GM21576 (cell line): ENCODE measurements at regions not wholly inside any gene's neighbourhood (a gene's known extent, or its start where the extent isn't known, plus 50 kb on each side); places are given as distances from the start of the nearest gene placed in this dataset.
"Not testable (repeated sequence)": the region's sequence is repeated elsewhere in the genome, so short reads cannot be mapped to it uniquely, and the experiment has no call there.

ENCODE experiments used
- ATAC-seq: cut with Tn5 transposase; IDR thresholded peaks from one replicate; pipeline ENCODE4 v1.9.1; 2021; ENCODE audit warnings: mild to moderate bottlenecking, moderate library complexity; ENCODE audit not compliant: unreplicated experiment

GRCh38 chr1:217138799-217139466 is 415.7 kb upstream of the ESRRG start:
- no peak for ATAC-seq

- ATAC-seq, result no peak
Measured at GRCh38 chr1:217138173-217138765, 415.0 kb upstream of the ESRRG start.

GRCh38 chr1:217137210-217137881 is 414.1 kb upstream of the ESRRG start:
- ATAC-seq, result no peak

GRCh38 chr1:217136895-217137205 is 413.6 kb upstream of the ESRRG start:
- no peak for ATAC-seq

- ATAC-seq, result no peak
Measured at GRCh38 chr1:217135987-217136894, 413.0 kb upstream of the ESRRG start.

- no peak for ATAC-seq
Measured at GRCh38 chr1:217135569-217135915, 412.3 kb upstream of the ESRRG start.

GRCh38 chr1:217134857-217135568 is 411.8 kb upstream of the ESRRG start:
- no peak for ATAC-seq

GRCh38 chr1:217133958-217134856 is 411.0 kb upstream of the ESRRG start:
- ATAC-seq, result no peak

GRCh38 chr1:217133092-217133491 is 409.9 kb upstream of the ESRRG start:
- no peak for ATAC-seq

GRCh38 chr1:217123340-217123739 is 400.1 kb upstream of the ESRRG start:
- ATAC-seq, result not testable (repeated sequence)

GRCh38 chr1:217117973-217118465 is 394.8 kb upstream of the ESRRG start:
- ATAC-seq, result no peak

GRCh38 chr1:217115404-217116380 is 392.5 kb upstream of the ESRRG start:
- ATAC-seq, result no peak

GRCh38 chr1:217109928-217110327 is 386.7 kb upstream of the ESRRG start:
- ATAC-seq, result no peak

- no peak for ATAC-seq
Measured at GRCh38 chr1:217106231-217106901, 383.1 kb upstream of the ESRRG start.

GRCh38 chr1:217105437-217105836 is 382.2 kb upstream of the ESRRG start:
- no peak for ATAC-seq

- no peak for ATAC-seq
Measured at GRCh38 chr1:217097819-217098218, 374.6 kb upstream of the ESRRG start.

- no peak for ATAC-seq
Measured at GRCh38 chr1:217096200-217096599, 373.0 kb upstream of the ESRRG start.

GRCh38 chr1:217095050-217095622 is 371.9 kb upstream of the ESRRG start:
- ATAC-seq, result no peak
